GM12878 (cell line): ENCODE measurements at regions not wholly inside any gene's neighbourhood (a gene's known extent, or its start where the extent isn't known, plus 50 kb on each side); places are given as distances from the start of the nearest gene placed in this dataset.

Experiments used
- ATAC-seq: fragments of 200-7000 bp; cut with Tn5 transposase; 3 replicates; pipeline ENCODE4 v1.9.1; 2020; ENCODE audit warnings: mild to moderate bottlenecking, moderate library complexity
- BruUV-seq: library from RNA; stranded (reverse); fragments of 400-500 nt; replicated peaks from 2 replicates; lab custom pipeline; 2021; lab: Mats Ljungman, UMichigan
- CTCF ChIA-PET: fragments of 300-600 bp; sonication (Branson Sonifier 250); formaldehyde crosslinking; extraction: SDS; loops from one replicate; lab custom pipeline; 2021; ENCODE audit warnings: inconsistent platforms; lab: Yijun Ruan, JAX
- POLR2A ChIA-PET: fragments of 350-600 bp; formaldehyde crosslinking; extraction: SDS; loops from one replicate; lab custom pipeline; 2021; ENCODE audit warnings: inconsistent platforms; lab: Charles Lee
- RAD21 ChIA-PET: fragments of 300-600 bp; sonication (Branson Sonifier 250); formaldehyde crosslinking; loops from one replicate; lab custom pipeline; 2023; ENCODE audit warnings: antibody characterized with exemption; ENCODE audit not compliant: unreplicated experiment; lab: Charles Lee
- SMC1A ChIA-PET: fragments of 300-600 bp; sonication (Branson Sonifier 250); formaldehyde crosslinking; loops from one replicate; lab custom pipeline; 2023; ENCODE audit not compliant: unreplicated experiment, uncharacterized antibody; lab: Charles Lee
- DNase-seq: peaks from one replicate; pipeline ENCODE4 v3.0.0-alpha.2; 2011; ENCODE audit warnings: low read depth, low spot score
- FAIRE-seq: peaks from 3 replicates; lab custom pipeline; 2011; peaks lifted over from hg19 to GRCh38; lab: Jason Lieb, UNC
- H2AFZ ChIP-seq: 2 replicates; pipeline ENCODE4 v1.6.0; 2011; ENCODE audit warnings: low read depth, low read length, control low read depth; ENCODE audit not compliant: control insufficient read depth
- H3K27ac ChIP-seq: 2 replicates; pipeline ENCODE4 v1.5.1; 2011; ENCODE audit warnings: control low read depth; ENCODE audit not compliant: control insufficient read depth, insufficient read depth
- H3K27me3 ChIP-seq, 2 experiments: replicated peaks in 1 of 2; 2 replicates each; pipeline versions ENCODE4 v1.6.0 to v1.6.1; 2011; ENCODE audit warnings: low read length in 1 of 2; ENCODE audit not compliant: control insufficient read depth in 2 of 2, insufficient read depth in 2 of 2
- H3K36me3 ChIP-seq, 2 experiments: 2 replicates each; pipeline ENCODE4 v1.5.1; 2011; ENCODE audit warnings: low read length in 1 of 2; ENCODE audit not compliant: control insufficient read depth in 2 of 2, insufficient read depth in 2 of 2
- H3K4me1 ChIP-seq: 2 replicates; pipeline ENCODE4 v1.6.1; 2011; ENCODE audit warnings: mild to moderate bottlenecking, low read length, moderate library complexity, mixed read lengths; ENCODE audit not compliant: control insufficient read depth, insufficient read depth
- H3K4me2 ChIP-seq: 2 replicates; pipeline ENCODE4 v1.6.0; 2011; ENCODE audit warnings: control low read depth; ENCODE audit not compliant: control insufficient read depth, insufficient read depth
- H3K4me3 ChIP-seq: fragments of 200-600 bp; sonication (generic); 2 replicates; pipeline ENCODE4 v1.5.1; 2016
- H3K79me2 ChIP-seq: 2 replicates; pipeline ENCODE4 v1.6.0; 2011; ENCODE audit warnings: low read length; ENCODE audit not compliant: control insufficient read depth, insufficient read depth
- H3K9ac ChIP-seq: 2 replicates; pipeline ENCODE4 v1.8.0; 2011; ENCODE audit warnings: low read length, control low read depth, mixed read lengths; ENCODE audit not compliant: control insufficient read depth, insufficient read depth
- H3K9me3 ChIP-seq: replicated peaks from 3 replicates; pipeline ENCODE4 v1.5.1; 2011; ENCODE audit warnings: mild to moderate bottlenecking, low read length; ENCODE audit not compliant: control insufficient read depth, insufficient read depth
- H4K20me1 ChIP-seq: 2 replicates; pipeline ENCODE4 v1.6.0; 2011; ENCODE audit not compliant: control insufficient read depth, insufficient read depth
- CBX3 ChIP-seq: fragments of 200-600 bp; sonication (generic); IDR thresholded peaks from 2 replicates; pipeline ENCODE4 v1.6.1; 2016; ENCODE audit warnings: low read depth, borderline replicate concordance
- CEBPZ ChIP-seq: fragments of 150-350 bp; IDR thresholded peaks from 2 replicates; pipeline ENCODE4 v1.6.1; 2016; ENCODE audit warnings: low read depth, low read length
- CREB1 ChIP-seq: IDR thresholded peaks from 2 replicates; pipeline ENCODE4 v1.6.1; 2012; ENCODE audit warnings: low read depth, mild to moderate bottlenecking, inconsistent platforms
- DPF2 ChIP-seq: fragments of 450-650 bp; IDR thresholded peaks from 2 replicates; pipeline ENCODE4 v1.6.1; 2017; ENCODE audit warnings: mild to moderate bottlenecking
- E2F8 ChIP-seq: fragments of 450-650 bp; IDR thresholded peaks from 2 replicates; pipeline ENCODE4 v1.6.1; 2018; ENCODE audit warnings: mild to moderate bottlenecking, low read depth, moderate library complexity; ENCODE audit not compliant: partially characterized antibody
- IRF4 ChIP-seq: IDR thresholded peaks from 2 replicates; pipeline ENCODE4 v1.6.1; 2011; ENCODE audit warnings: low read depth, low read length
- JUND ChIP-seq: IDR thresholded peaks from 2 replicates; pipeline ENCODE4 v1.6.1; 2012; ENCODE audit warnings: low read depth, mild to moderate bottlenecking, low read length, improper control_type of control experiment, moderate library complexity
- LARP7 ChIP-seq: fragments of 450-650 bp; IDR thresholded peaks from 2 replicates; pipeline ENCODE4 v1.6.1; 2017; ENCODE audit warnings: mild to moderate bottlenecking
- MYC ChIP-seq: IDR thresholded peaks from 2 replicates; pipeline ENCODE4 v1.6.1; 2011; ENCODE audit warnings: mild to moderate bottlenecking, low read length, moderate library complexity, inconsistent platforms; ENCODE audit not compliant: insufficient read depth, insufficient replicate concordance, insufficient read length, severe bottlenecking
- NFYA ChIP-seq: IDR thresholded peaks from 2 replicates; pipeline ENCODE4 v1.6.1; 2011; ENCODE audit warnings: low read depth, mild to moderate bottlenecking, low read length, improper control_type of control experiment, borderline replicate concordance
- NR2C2 ChIP-seq: IDR thresholded peaks from 2 replicates; pipeline ENCODE4 v1.6.1; 2011; ENCODE audit warnings: borderline replicate concordance, low read depth; ENCODE audit not compliant: control insufficient read depth, insufficient read length
- SIX5 ChIP-seq: IDR thresholded peaks from 2 replicates; pipeline ENCODE4 v1.6.1; 2011; ENCODE audit warnings: mild to moderate bottlenecking, low read depth, low read length, moderate library complexity; ENCODE audit not compliant: severe bottlenecking
- ZNF687 ChIP-seq: fragments of 450-650 bp; IDR thresholded peaks from 2 replicates; pipeline ENCODE4 v1.6.1; 2017; ENCODE audit warnings: mild to moderate bottlenecking, moderate library complexity
- WGBS: methylation state at CpG from one replicate; pipeline ENCODE4 v1.1.6; 2016; ENCODE audit warnings: low lambda C conversion rate; ENCODE audit not compliant: insufficient replicate concordance, insufficient coverage; ENCODE audit errors: missing lambda C conversion rate; 5-methylcytosine and 5-hydroxymethylcytosine counted together
- in situ Hi-C: fragments of 300-500 bp; cut with MboI; formaldehyde crosslinking; loops from 9 replicates; pipeline ENCODE4 v1.14.3; 2018; ENCODE audit warnings: mixed read lengths
- intact Hi-C: fragments of 100-400 bp; cut with micrococcal nuclease; formaldehyde crosslinking; loops from one replicate; pipeline ENCODE4 v1.14.2; 2022; ENCODE audit not compliant: unreplicated experiment

DNA sequence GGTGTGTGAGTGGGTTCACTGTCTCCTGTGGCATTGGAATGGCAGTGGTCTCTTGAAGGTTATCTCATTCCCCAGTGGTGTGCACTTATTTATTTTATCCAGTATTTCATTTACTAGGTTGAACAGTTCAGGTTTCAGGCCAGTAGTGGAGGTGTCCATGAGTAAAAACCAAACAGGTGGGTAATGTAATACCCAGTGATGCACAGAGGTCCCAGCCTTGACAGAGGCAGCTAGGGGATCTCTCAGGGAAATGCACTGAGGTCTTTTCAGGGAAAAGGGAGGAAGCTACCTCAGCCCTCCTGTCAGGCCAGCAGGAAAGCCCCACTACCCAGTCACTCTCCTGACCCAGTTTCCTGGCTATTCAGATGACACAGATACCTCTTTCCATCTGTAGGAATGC lies 403.6 kb downstream of the UTRN start (continued):
- TF ChIP-seq E2F8: no peak

- no peaks in the 10 kb centered on the region for H4K20me1 ChIP-seq
- no peaks in the 10 kb centered on the region for H3K79me2 ChIP-seq
- ChIA-PET SMC1A (no interaction called here), RAD21 (no interaction called here), POLR2A (no interaction called here), CTCF (no interaction called here)
- ATAC-seq (no peak), FAIRE-seq (no peak), DNase-seq (no peak)
- H3K9me3 ChIP-seq: peaks cover 4% of the 10 kb centered on the region
- in situ Hi-C loops (no loop called here), intact Hi-C loops (no loop called here)
- H3K9ac ChIP-seq: no peak overlapping the region
- H3K4me3 ChIP-seq: no peak overlapping the region
- BruUV-seq: no TSS peak
- no peak overlapping the region for H3K4me2 ChIP-seq
- H3K27ac ChIP-seq: no peak overlapping the region
- no peaks in the 10 kb centered on the region for H3K27me3 ChIP-seq
- no peak overlapping the region for H2AFZ ChIP-seq
- no peaks in the 10 kb centered on the region for H3K4me1 ChIP-seq
- WGBS: 92% methylated on average over 3 of the region's 3 CpGs
- H3K36me3 ChIP-seq: no peaks in the 10 kb centered on the region; a peak in 1 of 4 replicates
- no peak for TF ChIP-seq JUND
- TF ChIP-seq CREB1: no peak
- TF ChIP-seq DPF2: no peak
- no peak for TF ChIP-seq ZNF687
- TF ChIP-seq NR2C2: no peak
- no peak for TF ChIP-seq LARP7
- TF ChIP-seq CEBPZ: no peak
- TF ChIP-seq CBX3: no peak
- no peak for TF ChIP-seq NFYA
- TF ChIP-seq SIX5: no peak
- no peak for TF ChIP-seq MYC
- TF ChIP-seq IRF4: no peak
Observed at GRCh38 chr6:144689503-144690040, 404.4 kb downstream of the UTRN start.
